ENCODE measurements at regions not wholly inside any gene's neighbourhood (a gene's known extent, or its start where the extent isn't known, plus 50 kb on each side); places are given as distances from the start of the nearest gene placed in this dataset.
"Not testable (repeated sequence)": the region's sequence is repeated elsewhere in the genome, so short reads cannot be mapped to it uniquely, and the experiment has no call there.

GRCh38 chr6:8619408-8619807, 184.1 kb upstream of the SLC35B3 start:
- DNase-seq, result not testable (repeated sequence)

GRCh38 chr6:8608737-8609136, 173.4 kb upstream of the SLC35B3 start:
- no peak for DNase-seq

GRCh38 chr6:8589941-8590729, 154.8 kb upstream of the SLC35B3 start:
- DNase-seq, result peak in 1 of 2 experiments; percentile 0

- DNase-seq, result no peak
Measured at GRCh38 chr6:8588176-8588575, 152.8 kb upstream of the SLC35B3 start.

- DNase-seq, result no peak
Measured at GRCh38 chr6:8583291-8583690, 147.9 kb upstream of the SLC35B3 start.

GRCh38 chr6:8579372-8579771, 144.0 kb upstream of the SLC35B3 start:
- DNase-seq, result no peak

GRCh38 chr6:8578006-8578405, 142.7 kb upstream of the SLC35B3 start:
- DNase-seq, result no peak

GRCh38 chr6:8574749-8575468, 139.6 kb upstream of the SLC35B3 start:
- no peak for DNase-seq

GRCh38 chr6:8574311-8574710, 139.0 kb upstream of the SLC35B3 start:
- DNase-seq, result no peak

- no peak for DNase-seq
Measured at GRCh38 chr6:8570256-8570920, 135.0 kb upstream of the SLC35B3 start.

- DNase-seq, result no peak
Measured at GRCh38 chr6:8562125-8562524, 126.8 kb upstream of the SLC35B3 start.

GRCh38 chr6:8558953-8559352, 123.6 kb upstream of the SLC35B3 start:
- DNase-seq, result no peak

GRCh38 chr6:8557014-8557748, 121.8 kb upstream of the SLC35B3 start:
- DNase-seq, result no peak

- DNase-seq, result peak; percentile 66 to 86
Measured at GRCh38 chr6:8556370-8557013, 121.1 kb upstream of the SLC35B3 start.

GRCh38 chr6:8551993-8552392, 116.6 kb upstream of the SLC35B3 start:
- DNase-seq, result no peak

GRCh38 chr6:8551386-8551785, 116.0 kb upstream of the SLC35B3 start:
- no peak for DNase-seq

- DNase-seq, result no peak
Measured at GRCh38 chr6:8549074-8549790, 113.9 kb upstream of the SLC35B3 start.

GRCh38 chr6:8546496-8546895, 111.2 kb upstream of the SLC35B3 start:
- DNase-seq, result no peak

GRCh38 chr6:8545336-8545735, 110.0 kb upstream of the SLC35B3 start:
- DNase-seq, result no peak

GRCh38 chr6:8543714-8544113, 108.4 kb upstream of the SLC35B3 start:
- no peak for DNase-seq

- peak; percentile 30 to 58 for DNase-seq
Measured at GRCh38 chr6:8539453-8539852, 104.1 kb upstream of the SLC35B3 start.

- DNase-seq, result no peak
Measured at GRCh38 chr6:8536122-8536521, 100.8 kb upstream of the SLC35B3 start.
